GM12891 (cell line): ENCODE measurements at regions not wholly inside any gene's neighbourhood (a gene's known extent, or its start where the extent isn't known, plus 50 kb on each side); places are given as distances from the start of the nearest gene placed in this dataset.

Experiments
- DNase-seq: peaks from one replicate; pipeline ENCODE4 v3.0.0; 2011; ENCODE audit warnings: low spot score; ENCODE audit not compliant: insufficient read length
- FAIRE-seq: peaks from 2 replicates; lab custom pipeline; 2011; peaks lifted over from hg19 to GRCh38; lab: Jason Lieb, UNC
- PAX5 ChIP-seq: IDR thresholded peaks from 2 replicates; pipeline ENCODE4 v1.6.1; 2011; ENCODE audit warnings: low read length, moderate library complexity, mild to moderate bottlenecking; ENCODE audit not compliant: insufficient read depth, severe bottlenecking
- POLR2A ChIP-seq: IDR thresholded peaks from 2 replicates; pipeline ENCODE4 v1.6.1; 2011; ENCODE audit warnings: low read depth, low read length, control low read depth
- POLR2AphosphoS5 ChIP-seq: IDR thresholded peaks from 2 replicates; pipeline ENCODE4 v1.6.1; 2011; ENCODE audit warnings: low read depth, low read length, control low read depth
- POU2F2 ChIP-seq: IDR thresholded peaks from 2 replicates; pipeline ENCODE4 v1.6.1; 2011; ENCODE audit warnings: low read depth, mild to moderate bottlenecking, control low read depth, low read length, moderate library complexity
- SPI1 ChIP-seq: IDR thresholded peaks from 2 replicates; pipeline ENCODE4 v1.6.1; 2011; ENCODE audit warnings: low read depth, low read length, control low read depth
- TAF1 ChIP-seq: IDR thresholded peaks from 2 replicates; pipeline ENCODE4 v1.6.1; 2011; ENCODE audit warnings: low read depth, low read length, control low read depth

GRCh38 chr6:22218410-22218809 lies 78.4 kb downstream of the PRL start:
- FAIRE-seq (no peak), DNase-seq (no peak)

GRCh38 chr6:22219925-22220324 lies 76.9 kb downstream of the PRL start:
- no peak for DNase-seq
- no peak for FAIRE-seq
- TF ChIP-seq PAX5 (no peak), SPI1 (no peak), TAF1 (no peak), POLR2A (no peak)

More at GRCh38 chr6:22218410-22218809, 78.4 kb downstream of the PRL start:
- TF ChIP-seq TAF1 (no peak), PAX5 (no peak), POU2F2 (no peak), POLR2AphosphoS5 (no peak), SPI1 (no peak), POLR2A (no peak)

- TF ChIP-seq POLR2A: no peak
- no peak for TF ChIP-seq POU2F2
- no peak for TF ChIP-seq PAX5
- no peak for TF ChIP-seq POLR2AphosphoS5
- no peak for TF ChIP-seq TAF1
- no peak for TF ChIP-seq SPI1
- DNase-seq: no peak
- FAIRE-seq: no peak
Measured at GRCh38 chr6:22221211-22221610, 75.6 kb downstream of the PRL start.

GRCh38 chr6:22221630-22222029 lies 75.2 kb downstream of the PRL start:
- DNase-seq (no peak), FAIRE-seq (no peak)
- TF ChIP-seq POU2F2 (no peak), POLR2AphosphoS5 (no peak), POLR2A (no peak), SPI1 (no peak), PAX5 (no peak), TAF1 (no peak)

- DNase-seq (no peak), FAIRE-seq (no peak)
- TF ChIP-seq TAF1 (no peak), POLR2AphosphoS5 (no peak), SPI1 (no peak), POU2F2 (no peak), POLR2A (no peak), PAX5 (no peak)
Measured at GRCh38 chr6:22222469-22222868, 74.4 kb downstream of the PRL start.

- FAIRE-seq: no peak
- no peak for TF ChIP-seq POLR2AphosphoS5
- TF ChIP-seq TAF1: no peak
- TF ChIP-seq POU2F2: no peak
- TF ChIP-seq PAX5: no peak
- no peak for TF ChIP-seq SPI1
- TF ChIP-seq POLR2A: no peak
- DNase-seq: no peak
Measured at GRCh38 chr6:22227824-22228610, 68.8 kb downstream of the PRL start.

- no peak for DNase-seq
- no peak for FAIRE-seq
- TF ChIP-seq POLR2A: no peak
- TF ChIP-seq POLR2AphosphoS5: no peak
- no peak for TF ChIP-seq TAF1
- no peak for TF ChIP-seq PAX5
- no peak for TF ChIP-seq SPI1
- TF ChIP-seq POU2F2: no peak
Measured at GRCh38 chr6:22231050-22231449, 65.8 kb downstream of the PRL start.

GRCh38 chr6:22231616-22232015 lies 65.2 kb downstream of the PRL start:
- FAIRE-seq (no peak), DNase-seq (no peak)
- no peak for TF ChIP-seq POLR2A
- TF ChIP-seq PAX5: no peak
- TF ChIP-seq SPI1: no peak
- no peak for TF ChIP-seq POU2F2
- TF ChIP-seq TAF1: no peak
- no peak for TF ChIP-seq POLR2AphosphoS5

GRCh38 chr6:22236626-22237414 lies 60.0 kb downstream of the PRL start:
- DNase-seq: no peak
- TF ChIP-seq POLR2AphosphoS5: no peak
- no peak for TF ChIP-seq POU2F2
- no peak for TF ChIP-seq TAF1
- TF ChIP-seq POLR2A: no peak
- TF ChIP-seq SPI1: no peak
- TF ChIP-seq PAX5: no peak
- FAIRE-seq: no peak
